HFFc6 (cell line): ENCODE measurements at regions not wholly inside any gene's neighbourhood (a gene's known extent, or its start where the extent isn't known, plus 50 kb on each side); places are given as distances from the start of the nearest gene placed in this dataset.

Experiments used
- DNase-seq: peaks from one replicate; pipeline ENCODE4 v3.0.0-alpha.2; 2018
- H3K27ac Mint-ChIP-seq: 2 replicates; pipeline ENCODE4 v1.8.0; 2020; ENCODE audit warnings: mild to moderate bottlenecking, mixed read lengths
- H3K27me3 Mint-ChIP-seq: 2 replicates; pipeline ENCODE4 v1.8.0; 2021; ENCODE audit warnings: mild to moderate bottlenecking, moderate library complexity, mixed read lengths; ENCODE audit not compliant: insufficient read depth
- H3K36me3 Mint-ChIP-seq: 2 replicates; pipeline ENCODE4 v1.8.0; 2021; ENCODE audit warnings: low read depth, mixed read lengths
- H3K4me1 Mint-ChIP-seq: 2 replicates; pipeline ENCODE4 v1.8.0; 2020; ENCODE audit warnings: low read depth, mixed read lengths
- H3K4me3 Mint-ChIP-seq: 2 replicates; pipeline ENCODE4 v1.8.0; 2020; ENCODE audit warnings: mild to moderate bottlenecking, moderate library complexity, mixed read lengths
- H3K9me3 Mint-ChIP-seq: 2 replicates; pipeline ENCODE4 v1.8.0; 2020; ENCODE audit warnings: mild to moderate bottlenecking, mixed read lengths
- CTCF ChIP-seq: fragments of 200-600 bp; sonication (generic); IDR thresholded peaks from 2 replicates; pipeline ENCODE4 v1.5.0; 2021; ENCODE audit warnings: antibody characterized with exemption, mild to moderate bottlenecking

DNA sequence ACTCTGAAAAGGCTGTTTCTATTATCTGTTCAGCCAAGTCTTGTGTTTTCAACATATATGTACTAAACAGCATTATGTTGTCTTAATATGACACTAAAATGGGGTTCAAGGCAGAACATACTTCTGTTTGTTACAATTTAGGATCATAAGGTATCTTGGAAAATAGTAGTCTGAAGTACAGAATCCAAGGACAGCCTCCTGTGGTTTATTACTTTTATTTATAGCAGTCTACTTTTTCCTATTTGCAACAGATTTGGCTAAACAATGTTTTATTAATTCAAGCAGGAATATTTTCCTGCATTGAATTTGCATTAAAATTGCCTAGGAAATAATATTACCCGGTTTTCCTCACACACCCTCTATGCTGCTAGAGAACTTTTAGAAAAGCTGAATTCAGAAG lies 67.7 kb downstream of the PLEKHG1 start:
- H3K4me1 Mint-ChIP-seq = no peaks in the 10 kb centered on the region
- peaks cover 6% of the 10 kb centered on the region for H3K27me3 Mint-ChIP-seq
- H3K27ac Mint-ChIP-seq = no peak overlapping the region
- no peak for TF ChIP-seq CTCF
- no peaks in the 10 kb centered on the region for H3K36me3 Mint-ChIP-seq
- H3K9me3 Mint-ChIP-seq = peaks cover 4% of the 10 kb centered on the region; the same call in 1 of the 2 replicates
- no peak for DNase-seq
- no peak overlapping the region for H3K4me3 Mint-ChIP-seq

DNA sequence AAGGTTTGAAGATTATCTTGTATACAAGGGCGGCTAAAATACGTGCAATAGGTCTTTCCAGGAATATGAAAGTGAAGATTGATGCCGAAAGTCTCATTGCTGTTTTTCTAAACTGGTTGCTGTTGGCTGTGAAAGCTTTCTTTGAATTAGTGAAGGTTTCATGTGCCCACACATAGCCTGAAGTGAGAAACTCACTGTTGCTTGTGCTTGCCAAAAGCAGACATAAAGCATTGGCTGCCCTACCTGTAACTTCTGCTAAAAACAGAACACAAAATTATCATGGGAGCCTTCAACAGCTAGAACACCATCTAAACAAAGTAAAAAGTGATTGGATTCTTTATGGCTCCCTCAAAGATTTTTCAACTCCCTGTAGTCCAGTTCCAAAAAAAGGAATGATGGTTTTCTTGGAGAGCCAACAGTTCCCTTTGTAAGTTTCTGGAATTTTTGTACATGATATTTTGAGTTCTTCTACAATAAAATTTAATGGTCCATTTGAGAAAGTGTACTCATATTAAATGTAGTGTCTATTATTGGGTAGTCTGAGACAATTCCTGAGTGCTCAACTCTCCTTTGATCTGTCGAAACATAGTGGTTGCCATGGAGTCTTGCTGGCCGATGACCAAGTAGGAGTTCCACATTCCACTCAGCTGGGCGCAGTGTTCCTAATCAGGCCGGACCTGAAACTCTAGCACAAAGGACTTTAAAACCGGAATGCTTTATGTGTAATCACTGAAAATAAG lies 68.5 kb downstream of the PLEKHG1 start:
- TF ChIP-seq CTCF = no peak
- DNase-seq = peak; percentile 51
- Mint-ChIP-seq H3K36me3 (no peaks in the 10 kb centered on the region), H3K27ac (no peak overlapping the region), H3K27me3 (peaks cover 6% of the 10 kb centered on the region), H3K4me3 (no peak overlapping the region), H3K4me1 (no peaks in the 10 kb centered on the region), H3K9me3 (peaks cover 4% of the 10 kb centered on the region; the same call in 1 of the 2 replicates)

GRCh38 chr6:150668900-150669302 lies 69.2 kb downstream of the PLEKHG1 start:
- Mint-ChIP-seq H3K27me3 (peaks cover 6% of the 10 kb centered on the region), H3K9me3 (peaks cover 4% of the 10 kb centered on the region; the same call in 1 of the 2 replicates), H3K27ac (no peak overlapping the region), H3K4me3 (no peak overlapping the region), H3K4me1 (no peaks in the 10 kb centered on the region), H3K36me3 (no peaks in the 10 kb centered on the region)
- DNase-seq = no peak
- no peak for TF ChIP-seq CTCF

DNA sequence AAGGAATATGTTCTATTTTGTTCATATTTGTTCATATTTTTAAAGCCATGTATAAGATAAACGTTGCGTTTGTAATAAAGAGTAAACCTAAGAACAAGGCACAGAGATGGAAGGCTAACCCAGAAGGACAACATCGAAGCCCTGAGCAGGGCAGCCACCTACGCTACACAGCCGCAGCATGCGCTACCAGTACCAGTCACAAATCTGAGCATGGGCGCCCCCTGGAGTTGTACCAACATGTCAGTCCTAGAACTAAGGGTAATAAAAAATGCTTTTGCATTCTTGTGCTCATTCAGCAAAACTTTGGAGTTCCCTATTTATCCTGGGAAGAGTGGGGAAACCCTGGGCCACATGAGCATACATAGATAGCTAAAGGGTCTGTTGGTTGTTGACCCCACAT lies 70.6 kb downstream of the PLEKHG1 start:
- DNase-seq = no peak
- H3K4me1 Mint-ChIP-seq = no peaks in the 10 kb centered on the region
- no peaks in the 10 kb centered on the region for H3K36me3 Mint-ChIP-seq
- no peak overlapping the region for H3K4me3 Mint-ChIP-seq
- peaks cover 4% of the 10 kb centered on the region; the same call in 1 of the 2 replicates for H3K9me3 Mint-ChIP-seq
- TF ChIP-seq CTCF = no peak
- H3K27me3 Mint-ChIP-seq = peaks cover 6% of the 10 kb centered on the region
- H3K27ac Mint-ChIP-seq = no peak overlapping the region

DNA sequence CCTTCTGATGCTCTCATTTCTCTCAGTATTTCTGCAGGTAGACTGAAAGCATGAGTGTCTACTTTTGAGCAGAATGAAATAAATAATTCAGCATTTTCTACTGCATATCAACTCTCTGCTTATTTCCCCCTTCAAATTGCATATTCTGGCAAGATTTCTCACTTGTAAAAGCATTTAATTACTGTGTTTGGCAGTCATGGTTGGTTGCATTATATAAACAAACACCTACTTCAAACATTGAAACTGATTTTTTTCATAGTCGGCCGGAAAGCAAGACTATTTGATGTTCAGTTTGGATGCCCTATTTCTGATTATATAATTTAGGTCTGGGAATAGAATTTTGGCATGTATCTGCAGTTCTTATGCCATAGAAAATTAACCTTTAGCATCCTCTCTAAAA lies 73.1 kb downstream of the PLEKHG1 start:
- Mint-ChIP-seq H3K4me3 (no peak overlapping the region), H3K4me1 (no peaks in the 10 kb centered on the region), H3K27ac (no peak overlapping the region), H3K27me3 (peaks cover 10% of the 10 kb centered on the region), H3K9me3 (peaks cover 4% of the 10 kb centered on the region; the same call in 1 of the 2 replicates), H3K36me3 (no peaks in the 10 kb centered on the region)
- no peak for TF ChIP-seq CTCF
- DNase-seq = no peak
